ENCODE measurements at regions not wholly inside any gene's neighbourhood (a gene's known extent, or its start where the extent isn't known, plus 50 kb on each side); places are given as distances from the start of the nearest gene placed in this dataset.

DNA sequence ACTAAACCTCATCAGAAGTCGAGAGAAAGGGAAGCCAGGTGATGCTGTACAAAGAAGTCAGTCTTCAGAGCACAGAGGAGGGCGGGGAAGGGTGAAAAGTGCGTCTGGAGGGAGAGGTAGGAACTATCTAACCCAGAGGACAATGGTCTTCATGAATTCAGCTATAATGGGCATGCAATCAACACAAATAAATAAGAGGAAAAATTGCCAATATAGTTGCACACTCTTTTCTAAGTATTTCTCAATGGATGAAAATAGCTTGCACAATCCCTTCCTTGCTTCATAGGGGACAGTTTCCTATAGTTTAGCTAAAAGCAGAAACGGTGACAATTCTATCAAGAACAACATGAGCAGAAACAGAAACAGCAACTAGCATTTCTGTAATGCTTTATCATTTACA, 931.2 kb downstream of the AACS start:
- no peaks in the 10 kb centered on the region for H3K9me2 ChIP-seq (ENCODE audit: insufficient read depth, low read length)
- H2AFZ ChIP-seq (ENCODE audit: low read length): no peak overlapping the region
- H3K27ac ChIP-seq (ENCODE audit: low read depth, low read length, poor library complexity, severe bottlenecking): no peak overlapping the region
- BruUV-seq (replicated peaks): no TSS peak
- no peaks in the 10 kb centered on the region for H3K9me3 ChIP-seq (ENCODE audit: low read length)
- POLR2A ChIA-PET: no interaction called here
- CTCF ChIA-PET (ENCODE audit: unreplicated experiment): no interaction called here
- DNase-seq (ENCODE audit: low spot score): no peak
- H4K20me1 ChIP-seq (ENCODE audit: insufficient read depth, low read length): no peaks in the 10 kb centered on the region
- TF ChIP-seq, protein P1, sequence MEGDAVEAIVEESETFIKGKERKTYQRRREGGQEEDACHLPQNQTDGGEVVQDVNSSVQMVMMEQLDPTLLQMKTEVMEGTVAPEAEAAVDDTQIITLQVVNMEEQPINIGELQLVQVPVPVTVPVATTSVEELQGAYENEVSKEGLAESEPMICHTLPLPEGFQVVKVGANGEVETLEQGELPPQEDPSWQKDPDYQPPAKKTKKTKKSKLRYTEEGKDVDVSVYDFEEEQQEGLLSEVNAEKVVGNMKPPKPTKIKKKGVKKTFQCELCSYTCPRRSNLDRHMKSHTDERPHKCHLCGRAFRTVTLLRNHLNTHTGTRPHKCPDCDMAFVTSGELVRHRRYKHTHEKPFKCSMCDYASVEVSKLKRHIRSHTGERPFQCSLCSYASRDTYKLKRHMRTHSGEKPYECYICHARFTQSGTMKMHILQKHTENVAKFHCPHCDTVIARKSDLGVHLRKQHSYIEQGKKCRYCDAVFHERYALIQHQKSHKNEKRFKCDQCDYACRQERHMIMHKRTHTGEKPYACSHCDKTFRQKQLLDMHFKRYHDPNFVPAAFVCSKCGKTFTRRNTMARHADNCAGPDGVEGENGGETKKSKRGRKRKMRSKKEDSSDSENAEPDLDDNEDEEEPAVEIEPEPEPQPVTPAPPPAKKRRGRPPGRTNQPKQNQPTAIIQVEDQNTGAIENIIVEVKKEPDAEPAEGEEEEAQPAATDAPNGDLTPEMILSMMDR (conservative IDR thresholded peaks at IDR 0.05; ENCODE audit: low read length): no peak
- TF ChIP-seq EZH2phosphoT487 (IDR thresholded peaks at IDR 0.05; ENCODE audit: borderline replicate concordance, low read depth, low read length): no peak
- H3K79me2 ChIP-seq (ENCODE audit: insufficient read depth, low read depth, low read length): no peaks in the 10 kb centered on the region
- no peak overlapping the region for H3K4me2 ChIP-seq (ENCODE audit: low read length)
- H3K4me1 ChIP-seq (ENCODE audit: insufficient read depth, low read length, poor library complexity, severe bottlenecking): no peaks in the 10 kb centered on the region
- intact Hi-C loops (cut with micrococcal nuclease; ENCODE audit: unreplicated experiment): no loop called here
- H3K36me3 ChIP-seq (ENCODE audit: insufficient read depth, low read length): no peaks in the 10 kb centered on the region
- no peak overlapping the region for H3K4me3 ChIP-seq (ENCODE audit: low read depth, low read length, poor library complexity, severe bottlenecking)

DNA sequence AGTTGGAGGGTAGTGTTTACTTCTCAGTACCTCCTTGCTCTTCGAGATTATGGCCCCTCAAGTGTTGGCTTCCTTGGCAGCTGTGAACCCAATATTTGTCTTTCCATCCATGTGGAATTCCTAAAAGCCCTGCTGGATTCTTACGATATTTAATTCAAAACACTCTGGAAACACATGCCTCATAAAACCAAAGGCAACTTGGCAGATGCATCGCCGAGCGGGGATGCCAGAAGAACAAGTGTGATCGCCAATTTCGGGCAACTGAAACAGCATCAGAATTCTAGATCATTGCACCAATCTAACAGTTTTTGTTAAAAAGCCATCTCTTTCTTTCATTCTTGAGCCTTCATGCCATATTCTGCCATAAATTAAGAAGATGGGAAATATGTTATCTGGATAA, 934.4 kb downstream of the AACS start:
- no peak for TF ChIP-seq EZH2phosphoT487 (IDR thresholded peaks at IDR 0.05; ENCODE audit: borderline replicate concordance, low read depth, low read length)
- TF ChIP-seq, protein P1 (conservative IDR thresholded peaks at IDR 0.05; ENCODE audit: low read length): no peak
- POLR2A ChIA-PET: no interaction called here
- no peaks in the 10 kb centered on the region for H3K4me1 ChIP-seq (ENCODE audit: insufficient read depth, low read length, poor library complexity, severe bottlenecking)
- intact Hi-C loops (cut with micrococcal nuclease; ENCODE audit: unreplicated experiment): no loop called here
- no peaks in the 10 kb centered on the region for H3K9me3 ChIP-seq (ENCODE audit: low read length)
- H3K4me3 ChIP-seq (ENCODE audit: low read depth, low read length, poor library complexity, severe bottlenecking): no peak overlapping the region
- H3K9me2 ChIP-seq (ENCODE audit: insufficient read depth, low read length): no peaks in the 10 kb centered on the region
- no TSS peak for BruUV-seq (replicated peaks)
- H3K36me3 ChIP-seq (ENCODE audit: insufficient read depth, low read length): no peaks in the 10 kb centered on the region
- CTCF ChIA-PET (ENCODE audit: unreplicated experiment): no interaction called here
- no peaks in the 10 kb centered on the region for H4K20me1 ChIP-seq (ENCODE audit: insufficient read depth, low read length)
- no peak for DNase-seq (ENCODE audit: low spot score)
- no peaks in the 10 kb centered on the region for H3K79me2 ChIP-seq (ENCODE audit: insufficient read depth, low read depth, low read length)
- no peak overlapping the region for H3K4me2 ChIP-seq (ENCODE audit: low read length)
- H2AFZ ChIP-seq (ENCODE audit: low read length): no peak overlapping the region
- no peak overlapping the region for H3K27ac ChIP-seq (ENCODE audit: low read depth, low read length, poor library complexity, severe bottlenecking)

DNA sequence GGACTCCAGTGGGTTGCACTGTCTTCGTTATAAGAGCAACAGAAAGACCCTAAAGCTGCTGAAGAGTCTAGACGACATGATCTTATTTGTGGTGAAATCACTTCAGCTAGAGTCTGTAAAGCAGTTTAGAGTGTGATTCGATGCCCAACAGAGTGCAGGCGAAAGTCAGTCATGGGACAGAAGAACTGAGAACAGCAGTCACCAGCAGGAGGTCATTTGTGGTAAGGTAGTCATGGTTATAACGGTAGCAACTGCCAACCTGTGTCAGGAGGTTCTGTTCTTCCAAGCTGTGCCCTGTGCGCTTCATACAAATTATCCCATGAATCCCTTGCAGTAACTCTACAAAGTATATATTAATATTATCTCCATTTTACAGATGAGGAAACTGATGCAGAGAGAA, 954.1 kb downstream of the AACS start:
- H4K20me1 ChIP-seq (ENCODE audit: insufficient read depth, low read length): no peaks in the 10 kb centered on the region
- no peak overlapping the region for H3K4me3 ChIP-seq (ENCODE audit: low read depth, low read length, poor library complexity, severe bottlenecking)
- CTCF ChIA-PET (ENCODE audit: unreplicated experiment): no interaction called here
- POLR2A ChIA-PET: no interaction called here
- no TSS peak for BruUV-seq (replicated peaks)
- intact Hi-C loops (cut with micrococcal nuclease; ENCODE audit: unreplicated experiment): no loop called here
- no peaks in the 10 kb centered on the region for H3K79me2 ChIP-seq (ENCODE audit: insufficient read depth, low read depth, low read length)
- no peaks in the 10 kb centered on the region for H3K36me3 ChIP-seq (ENCODE audit: insufficient read depth, low read length)
- H3K9me2 ChIP-seq (ENCODE audit: insufficient read depth, low read length): no peaks in the 10 kb centered on the region
- no peak for TF ChIP-seq EZH2phosphoT487 (IDR thresholded peaks at IDR 0.05; ENCODE audit: borderline replicate concordance, low read depth, low read length)
- TF ChIP-seq, protein P1 (conservative IDR thresholded peaks at IDR 0.05; ENCODE audit: low read length): no peak
- no peak overlapping the region for H3K27ac ChIP-seq (ENCODE audit: low read depth, low read length, poor library complexity, severe bottlenecking)
- 0 out of 2 replicates have a peak, but pooled peaks cover 5% of the 10 kb centered on the region for H3K9me3 ChIP-seq (ENCODE audit: low read length)
- H2AFZ ChIP-seq (ENCODE audit: low read length): no peak overlapping the region
- no peak overlapping the region for H3K4me2 ChIP-seq (ENCODE audit: low read length)
- no peak for DNase-seq (ENCODE audit: low spot score)
- H3K4me1 ChIP-seq (ENCODE audit: insufficient read depth, low read length, poor library complexity, severe bottlenecking): no peaks in the 10 kb centered on the region
